H9 (cell line): ENCODE measurements at regions not wholly inside any gene's neighbourhood (a gene's known extent, or its start where the extent isn't known, plus 50 kb on each side); places are given as distances from the start of the nearest gene placed in this dataset.

Source experiments
- DNase-seq: peaks from one replicate; pipeline ENCODE4 v3.0.0-alpha.2; 2017
- H2AFZ ChIP-seq: one replicate; pipeline ENCODE4 v1.6.1; 2013; ENCODE audit warnings: mild to moderate bottlenecking, low read length, control low read depth, moderate library complexity
- H2AK5ac ChIP-seq: 2 replicates; pipeline ENCODE4 v1.6.1; 2013; ENCODE audit warnings: low read length, control low read depth, mixed read lengths; ENCODE audit not compliant: insufficient read length
- H2BK120ac ChIP-seq: one replicate; pipeline ENCODE4 v1.6.1; 2013; ENCODE audit warnings: low read depth, mild to moderate bottlenecking, low read length, control low read depth, inconsistent platforms; ENCODE audit not compliant: poor library complexity, severe bottlenecking
- H2BK12ac ChIP-seq: 2 replicates; pipeline ENCODE4 v1.6.1; 2013; ENCODE audit warnings: low read length, control low read depth, mixed read lengths, low read depth; ENCODE audit not compliant: insufficient read length
- H2BK15ac ChIP-seq: 2 replicates; pipeline ENCODE4 v1.6.1; 2013; ENCODE audit warnings: low read depth, low read length, control low read depth
- H2BK20ac ChIP-seq: one replicate; pipeline ENCODE4 v1.6.1; 2013; ENCODE audit warnings: low read depth, mild to moderate bottlenecking, low read length, control low read depth, inconsistent platforms; ENCODE audit not compliant: poor library complexity, severe bottlenecking
- H2BK5ac ChIP-seq: 2 replicates; pipeline ENCODE4 v1.6.1; 2013; ENCODE audit warnings: low read length, control low read depth, mixed read lengths; ENCODE audit not compliant: insufficient read length
- H3K14ac ChIP-seq: 2 replicates; pipeline ENCODE4 v1.6.1; 2013; ENCODE audit warnings: low read length, control low read depth; ENCODE audit not compliant: insufficient read depth
- H3K18ac ChIP-seq: 2 replicates; pipeline ENCODE4 v1.6.1; 2013; ENCODE audit warnings: low read depth, mild to moderate bottlenecking, mixed read lengths, low read length, control low read depth; ENCODE audit not compliant: insufficient read length
- H3K23ac ChIP-seq: 2 replicates; pipeline ENCODE4 v1.6.1; 2013; ENCODE audit warnings: low read length, control low read depth, mixed read lengths, low read depth; ENCODE audit not compliant: insufficient read length
- H3K23me2 ChIP-seq: 2 replicates; pipeline ENCODE4 v1.6.1; 2013; ENCODE audit warnings: low read depth, mild to moderate bottlenecking, mixed read lengths, low read length, control low read depth; ENCODE audit not compliant: insufficient read length, poor library complexity, severe bottlenecking
- H3K27ac ChIP-seq: 2 replicates; pipeline ENCODE4 v1.5.1; 2013; ENCODE audit warnings: low read length, control low read depth, mixed read lengths, low read depth; ENCODE audit not compliant: insufficient read length
- H3K27me3 ChIP-seq: 2 replicates; pipeline ENCODE4 v1.6.1; 2013; ENCODE audit warnings: low read length, control low read depth, inconsistent platforms; ENCODE audit not compliant: insufficient read depth
- H3K4ac ChIP-seq: 2 replicates; pipeline ENCODE4 v1.6.1; 2013; ENCODE audit warnings: low read depth, mild to moderate bottlenecking, control low read depth, inconsistent platforms, low read length, moderate library complexity
- H3K4me1 ChIP-seq: 2 replicates; pipeline ENCODE4 v1.6.1; 2013; ENCODE audit warnings: low read length, control low read depth, inconsistent platforms; ENCODE audit not compliant: insufficient read depth
- H3K4me2 ChIP-seq: 2 replicates; pipeline ENCODE4 v1.6.1; 2013; ENCODE audit warnings: low read length, control low read depth, mixed read lengths; ENCODE audit not compliant: insufficient read length, insufficient read depth
- H3K56ac ChIP-seq: 2 replicates; pipeline ENCODE4 v1.6.1; 2013; ENCODE audit warnings: low read depth, mild to moderate bottlenecking, mixed read lengths, low read length, control low read depth; ENCODE audit not compliant: insufficient read length
- H3K79me1 ChIP-seq: 2 replicates; pipeline ENCODE4 v1.6.1; 2013; ENCODE audit warnings: low read depth, mild to moderate bottlenecking, moderate library complexity, low read length, control low read depth, inconsistent platforms; ENCODE audit not compliant: insufficient read depth, poor library complexity, severe bottlenecking
- H3K79me2 ChIP-seq: 2 replicates; pipeline ENCODE4 v1.6.1; 2013; ENCODE audit warnings: low read length, control low read depth, inconsistent platforms; ENCODE audit not compliant: insufficient read depth
- H3K9ac ChIP-seq: 2 replicates; pipeline ENCODE4 v1.6.1; 2013; ENCODE audit warnings: low read length, control low read depth, mixed read lengths; ENCODE audit not compliant: insufficient read length; ENCODE audit errors: extremely low read depth
- H3K9me3 ChIP-seq: one replicate; pipeline ENCODE4 v1.6.1; 2013; ENCODE audit warnings: low read depth, low read length, inconsistent platforms; ENCODE audit not compliant: control insufficient read depth
- H3T11ph ChIP-seq: one replicate; pipeline ENCODE4 v1.6.1; 2013; ENCODE audit warnings: mild to moderate bottlenecking, low read length, control low read depth, inconsistent platforms
- H4K20me1 ChIP-seq: one replicate; pipeline ENCODE4 v1.6.1; 2013; ENCODE audit not compliant: control insufficient read depth, insufficient read length, insufficient read depth
- H4K5ac ChIP-seq: 2 replicates; pipeline ENCODE4 v1.6.1; 2013; ENCODE audit warnings: low read depth, mild to moderate bottlenecking, mixed read lengths, low read length, control low read depth; ENCODE audit not compliant: insufficient read length
- H4K8ac ChIP-seq: replicated peaks from 2 replicates; pipeline ENCODE4 v1.6.1; 2013; ENCODE audit warnings: low read length, control low read depth, mixed read lengths, low read depth; ENCODE audit not compliant: insufficient read length
- H4K91ac ChIP-seq: 2 replicates; pipeline ENCODE4 v1.6.1; 2013; ENCODE audit warnings: low read depth, mild to moderate bottlenecking, moderate library complexity, mixed read lengths, low read length, control low read depth; ENCODE audit not compliant: insufficient read length
- H3K27ac Mint-ChIP-seq, 3 experiments: 2 replicates in 2 of 3; 3 replicates in 1 of 3; pipeline ENCODE4 v1.8.0; 2020 to 2021; ENCODE audit warnings: mixed read lengths in 3 of 3, mild to moderate bottlenecking in 1 of 3, moderate library complexity in 1 of 3
- H3K27me3 Mint-ChIP-seq: 2 replicates; pipeline ENCODE4 v1.8.0; 2021; ENCODE audit warnings: low read depth, mild to moderate bottlenecking, moderate library complexity, mixed read lengths
- H3K36me3 Mint-ChIP-seq, 3 experiments: 2 replicates in 2 of 3; 3 replicates in 1 of 3; pipeline ENCODE4 v1.8.0; 2020 to 2021; ENCODE audit warnings: low read depth in 3 of 3, mixed read lengths in 3 of 3; ENCODE audit not compliant: insufficient read depth in 1 of 3
- H3K4me1 Mint-ChIP-seq, 2 experiments: 2 replicates each; pipeline ENCODE4 v1.8.0; 2020; ENCODE audit warnings: mixed read lengths in 2 of 2
- H3K4me3 Mint-ChIP-seq, 2 experiments: 2 replicates in 1 of 2; 3 replicates in 1 of 2; pipeline ENCODE4 v1.8.0; 2020 to 2021; ENCODE audit warnings: mild to moderate bottlenecking in 2 of 2, mixed read lengths in 2 of 2, moderate library complexity in 1 of 2
- H3K9me3 Mint-ChIP-seq, 2 experiments: 2 replicates in 1 of 2; 3 replicates in 1 of 2; pipeline ENCODE4 v1.8.0; 2020; ENCODE audit warnings: mild to moderate bottlenecking in 2 of 2, mixed read lengths in 2 of 2, moderate library complexity in 1 of 2
- CTCF ChIP-seq: fragments of 200-600 bp; sonication (generic); conservative IDR thresholded peaks from 3 replicates; pipeline ENCODE4 v1.8.0; 2021; ENCODE audit warnings: antibody characterized with exemption, mild to moderate bottlenecking
- WGBS: extraction: QIAGEN DNeasy Blood & Tissue Kit; methylation state at CpG from one replicate; pipeline ENCODE4 v1.1.7; 2013; ENCODE audit warnings: missing lambda C conversion rate, low lambda C conversion rate, mixed read lengths; ENCODE audit not compliant: insufficient read length; ENCODE audit errors: extremely low coverage; 5-methylcytosine and 5-hydroxymethylcytosine counted together

GRCh38 chr21:16418642-16419041 lies 688.9 kb downstream of the USP25 start:
- Histone ChIP-seq H3K27ac (no peak overlapping the region), H2BK5ac (no peak overlapping the region), H2AFZ (no peak overlapping the region), H2BK20ac (no peak overlapping the region), H4K8ac (no peak overlapping the region), H3K79me2 (no peaks in the 10 kb centered on the region), H3K23ac (no peak overlapping the region), H3K4me2 (no peak overlapping the region), H2BK15ac (no peak overlapping the region), H3K23me2 (no peaks in the 10 kb centered on the region), H3T11ph (no peak overlapping the region), H2BK120ac (no peak overlapping the region), H3K18ac (no peak overlapping the region), H3K4me1 (no peaks in the 10 kb centered on the region), H4K20me1 (no peaks in the 10 kb centered on the region), H3K4ac (no peak overlapping the region), H3K14ac (no peak overlapping the region), H3K9ac (no peak overlapping the region), H4K91ac (no peak overlapping the region), H2BK12ac (no peak overlapping the region), H3K56ac (no peak overlapping the region), H3K9me3 (no peaks in the 10 kb centered on the region), H3K79me1 (no peaks in the 10 kb centered on the region), H2AK5ac (no peak overlapping the region), H3K27me3 (no peaks in the 10 kb centered on the region), H4K5ac (no peak overlapping the region)
- no peak for TF ChIP-seq CTCF
- Mint-ChIP-seq H3K36me3 (no peaks in the 10 kb centered on the region), H3K4me1 (no peaks in the 10 kb centered on the region), H3K27me3 (no peaks in the 10 kb centered on the region), H3K27ac (no peak overlapping the region), H3K9me3 (no peaks in the 10 kb centered on the region), H3K4me3 (no peak overlapping the region)
- DNase-seq = no peak
- WGBS = no CpG with 5 or more reads among the region's 5 CpGs
